HEK293 (cell line): ENCODE measurements at regions not wholly inside any gene's neighbourhood (a gene's known extent, or its start where the extent isn't known, plus 50 kb on each side); places are given as distances from the start of the nearest gene placed in this dataset.

Experiments
- CTCF ChIP-seq: fragments of 450-650 bp; formaldehyde crosslinking; IDR thresholded peaks from 2 replicates; pipeline ENCODE4 v1.5.1; 2016; ENCODE audit warnings: missing biosample characterization, missing genetic modification characterization
- ZEB2 ChIP-seq: fragments of 450-650 bp; formaldehyde crosslinking; IDR thresholded peaks from 2 replicates; pipeline ENCODE4 v1.5.1; 2016; ENCODE audit warnings: missing biosample characterization, missing genetic modification characterization
- ZNF140 ChIP-seq: fragments of 450-650 bp; formaldehyde crosslinking; IDR thresholded peaks from 2 replicates; pipeline ENCODE4 v1.5.1; 2016; ENCODE audit warnings: missing biosample characterization, missing genetic modification characterization
- ZNF24 ChIP-seq: fragments of 450-650 bp; formaldehyde crosslinking; IDR thresholded peaks from 2 replicates; pipeline ENCODE4 v1.5.1; 2016; ENCODE audit warnings: missing biosample characterization, missing genetic modification characterization
- ZNF311 ChIP-seq: fragments of 450-650 bp; formaldehyde crosslinking; IDR thresholded peaks from 2 replicates; pipeline ENCODE4 v1.5.1; 2017; ENCODE audit warnings: missing biosample characterization, missing genetic modification characterization, borderline replicate concordance
- ZNF449 ChIP-seq: fragments of 450-650 bp; formaldehyde crosslinking; IDR thresholded peaks from 2 replicates; pipeline ENCODE4 v1.5.1; 2017; ENCODE audit warnings: missing biosample characterization, mild to moderate bottlenecking, missing genetic modification characterization, moderate library complexity
- ZNF514 ChIP-seq: fragments of 450-650 bp; formaldehyde crosslinking; IDR thresholded peaks from 2 replicates; pipeline ENCODE4 v1.5.1; 2016; ENCODE audit warnings: missing biosample characterization, missing genetic modification characterization
- ZNF707 ChIP-seq: fragments of 450-650 bp; formaldehyde crosslinking; IDR thresholded peaks from 2 replicates; pipeline ENCODE4 v1.5.1; 2016; ENCODE audit warnings: missing biosample characterization, missing genetic modification characterization
- ZSCAN16 ChIP-seq: fragments of 450-650 bp; formaldehyde crosslinking; IDR thresholded peaks from 2 replicates; pipeline ENCODE4 v1.5.1; 2016; ENCODE audit warnings: missing biosample characterization, missing genetic modification characterization

GRCh38 chr5:118098716-118099115 lies 889.6 kb downstream of the DTWD2 start:
- no peak for TF ChIP-seq ZEB2 (tag by site-specific recombination)
- no peak for TF ChIP-seq ZNF514 (tag by site-specific recombination)
- no peak for TF ChIP-seq ZNF311 (tag by site-specific recombination)
- no peak for TF ChIP-seq ZNF24 (tag by site-specific recombination)
- no peak for TF ChIP-seq ZNF140
- TF ChIP-seq CTCF (tag by site-specific recombination): no peak
- no peak for TF ChIP-seq ZNF449
- no peak for TF ChIP-seq ZSCAN16 (tag by site-specific recombination)
- TF ChIP-seq ZNF707 (tag by site-specific recombination): no peak
